ENCODE measurements at regions not wholly inside any gene's neighbourhood (a gene's known extent, or its start where the extent isn't known, plus 50 kb on each side); places are given as distances from the start of the nearest gene placed in this dataset.

GRCh38 chr17:63364944-63365343 lies 81.2 kb downstream of the CYB561 start:
- TF ChIP-seq E2F5 (CRISPR knock-in tag; IDR thresholded peaks at IDR 0.05) (no peak), CTCF (IDR thresholded peaks at IDR 0.05) (no peak)

Measured in WTC11 (cell line).